SU-DHL-6 (cell line): ENCODE measurements at regions not wholly inside any gene's neighbourhood (a gene's known extent, or its start where the extent isn't known, plus 50 kb on each side); places are given as distances from the start of the nearest gene placed in this dataset.

Experiments
- EZH2phosphoT487 ChIP-seq: fragments of 200-600 bp; sonication (generic), shearing (Covaris generic); conservative IDR thresholded peaks from 2 replicates; pipeline ENCODE4 v1.6.1; 2018; ENCODE audit warnings: mild to moderate bottlenecking, antibody characterized with exemption, low read length, moderate library complexity, mixed read lengths
- TF ChIP-seq, protein P1 (sequence below): fragments of 200-600 bp; sonication (generic); IDR thresholded peaks from one replicate; pipeline ENCODE4 v1.5.1; 2017; ENCODE audit warnings: antibody characterized with exemption, mild to moderate bottlenecking, low read length, moderate library complexity; ENCODE audit not compliant: insufficient read depth, poor library complexity, severe bottlenecking

GRCh38 chr4:62930884-62931283, 1478.4 kb downstream of the TECRL start:
- TF ChIP-seq EZH2phosphoT487, result no peak
- TF ChIP-seq, protein P1, sequence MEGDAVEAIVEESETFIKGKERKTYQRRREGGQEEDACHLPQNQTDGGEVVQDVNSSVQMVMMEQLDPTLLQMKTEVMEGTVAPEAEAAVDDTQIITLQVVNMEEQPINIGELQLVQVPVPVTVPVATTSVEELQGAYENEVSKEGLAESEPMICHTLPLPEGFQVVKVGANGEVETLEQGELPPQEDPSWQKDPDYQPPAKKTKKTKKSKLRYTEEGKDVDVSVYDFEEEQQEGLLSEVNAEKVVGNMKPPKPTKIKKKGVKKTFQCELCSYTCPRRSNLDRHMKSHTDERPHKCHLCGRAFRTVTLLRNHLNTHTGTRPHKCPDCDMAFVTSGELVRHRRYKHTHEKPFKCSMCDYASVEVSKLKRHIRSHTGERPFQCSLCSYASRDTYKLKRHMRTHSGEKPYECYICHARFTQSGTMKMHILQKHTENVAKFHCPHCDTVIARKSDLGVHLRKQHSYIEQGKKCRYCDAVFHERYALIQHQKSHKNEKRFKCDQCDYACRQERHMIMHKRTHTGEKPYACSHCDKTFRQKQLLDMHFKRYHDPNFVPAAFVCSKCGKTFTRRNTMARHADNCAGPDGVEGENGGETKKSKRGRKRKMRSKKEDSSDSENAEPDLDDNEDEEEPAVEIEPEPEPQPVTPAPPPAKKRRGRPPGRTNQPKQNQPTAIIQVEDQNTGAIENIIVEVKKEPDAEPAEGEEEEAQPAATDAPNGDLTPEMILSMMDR, result no peak
